Body of pancreas (tissue), 4 donors: ENCODE measurements at regions not wholly inside any gene's neighbourhood (a gene's known extent, or its start where the extent isn't known, plus 50 kb on each side); places are given as distances from the start of the nearest gene placed in this dataset.

Experiments used
- CTCF ChIP-seq, 7 experiments: fragments of 450-650 bp in 4 of 7; fragments of 200-600 bp in 3 of 7; sonication (generic) in 3 of 7; IDR thresholded peaks; one replicate each; pipeline ENCODE4 v1.5.1; 2016 to 2019; ENCODE audit warnings: antibody characterized with exemption in 7 of 7
- POLR2A ChIP-seq, 3 donors: fragments of 450-650 bp; IDR thresholded peaks; one replicate each; pipeline ENCODE4 v1.6.1; 2016; ENCODE audit warnings: antibody characterized with exemption in 3 of 3, mild to moderate bottlenecking in 2 of 3

GRCh38 chr12:18998343-18999261, 130.9 kb upstream of the PLEKHA5 start:
- TF ChIP-seq CTCF (IDR thresholded peaks at IDR 0.05) (no peak), POLR2A (IDR thresholded peaks at IDR 0.05) (no peak)
